GM12878 (cell line): ENCODE measurements at regions not wholly inside any gene's neighbourhood (a gene's known extent, or its start where the extent isn't known, plus 50 kb on each side); places are given as distances from the start of the nearest gene placed in this dataset.

Experiments used
- ATAC-seq: fragments of 200-7000 bp; cut with Tn5 transposase; 3 replicates; pipeline ENCODE4 v1.9.1; 2020; ENCODE audit warnings: mild to moderate bottlenecking, moderate library complexity
- BruUV-seq: library from RNA; stranded (reverse); fragments of 400-500 nt; replicated peaks from 2 replicates; lab custom pipeline; 2021; lab: Mats Ljungman, UMichigan
- CTCF ChIA-PET: fragments of 300-600 bp; sonication (Branson Sonifier 250); formaldehyde crosslinking; extraction: SDS; loops from one replicate; lab custom pipeline; 2021; ENCODE audit warnings: inconsistent platforms; lab: Yijun Ruan, JAX
- POLR2A ChIA-PET: fragments of 350-600 bp; formaldehyde crosslinking; extraction: SDS; loops from one replicate; lab custom pipeline; 2021; ENCODE audit warnings: inconsistent platforms; lab: Charles Lee
- RAD21 ChIA-PET: fragments of 300-600 bp; sonication (Branson Sonifier 250); formaldehyde crosslinking; loops from one replicate; lab custom pipeline; 2023; ENCODE audit warnings: antibody characterized with exemption; ENCODE audit not compliant: unreplicated experiment; lab: Charles Lee
- SMC1A ChIA-PET: fragments of 300-600 bp; sonication (Branson Sonifier 250); formaldehyde crosslinking; loops from one replicate; lab custom pipeline; 2023; ENCODE audit not compliant: unreplicated experiment, uncharacterized antibody; lab: Charles Lee
- DNase-seq: peaks from one replicate; pipeline ENCODE4 v3.0.0-alpha.2; 2011; ENCODE audit warnings: low read depth, low spot score
- FAIRE-seq: peaks from 3 replicates; lab custom pipeline; 2011; peaks lifted over from hg19 to GRCh38; lab: Jason Lieb, UNC
- H2AFZ ChIP-seq: 2 replicates; pipeline ENCODE4 v1.6.0; 2011; ENCODE audit warnings: low read depth, low read length, control low read depth; ENCODE audit not compliant: control insufficient read depth
- H3K27ac ChIP-seq: 2 replicates; pipeline ENCODE4 v1.5.1; 2011; ENCODE audit warnings: control low read depth; ENCODE audit not compliant: control insufficient read depth, insufficient read depth
- H3K27me3 ChIP-seq, 2 experiments: replicated peaks in 1 of 2; 2 replicates each; pipeline versions ENCODE4 v1.6.0 to v1.6.1; 2011; ENCODE audit warnings: low read length in 1 of 2; ENCODE audit not compliant: control insufficient read depth in 2 of 2, insufficient read depth in 2 of 2
- H3K36me3 ChIP-seq, 2 experiments: 2 replicates each; pipeline ENCODE4 v1.5.1; 2011; ENCODE audit warnings: low read length in 1 of 2; ENCODE audit not compliant: control insufficient read depth in 2 of 2, insufficient read depth in 2 of 2
- H3K4me1 ChIP-seq: 2 replicates; pipeline ENCODE4 v1.6.1; 2011; ENCODE audit warnings: mild to moderate bottlenecking, low read length, moderate library complexity, mixed read lengths; ENCODE audit not compliant: control insufficient read depth, insufficient read depth
- H3K4me2 ChIP-seq: 2 replicates; pipeline ENCODE4 v1.6.0; 2011; ENCODE audit warnings: control low read depth; ENCODE audit not compliant: control insufficient read depth, insufficient read depth
- H3K4me3 ChIP-seq: fragments of 200-600 bp; sonication (generic); 2 replicates; pipeline ENCODE4 v1.5.1; 2016
- H3K79me2 ChIP-seq: 2 replicates; pipeline ENCODE4 v1.6.0; 2011; ENCODE audit warnings: low read length; ENCODE audit not compliant: control insufficient read depth, insufficient read depth
- H3K9ac ChIP-seq: 2 replicates; pipeline ENCODE4 v1.8.0; 2011; ENCODE audit warnings: low read length, control low read depth, mixed read lengths; ENCODE audit not compliant: control insufficient read depth, insufficient read depth
- H3K9me3 ChIP-seq: replicated peaks from 3 replicates; pipeline ENCODE4 v1.5.1; 2011; ENCODE audit warnings: mild to moderate bottlenecking, low read length; ENCODE audit not compliant: control insufficient read depth, insufficient read depth
- H4K20me1 ChIP-seq: 2 replicates; pipeline ENCODE4 v1.6.0; 2011; ENCODE audit not compliant: control insufficient read depth, insufficient read depth
- ATF7 ChIP-seq: fragments of 450-650 bp; IDR thresholded peaks from 2 replicates; pipeline ENCODE4 v1.6.1; 2016; ENCODE audit warnings: low read depth, mild to moderate bottlenecking
- CBX3 ChIP-seq: fragments of 200-600 bp; sonication (generic); IDR thresholded peaks from 2 replicates; pipeline ENCODE4 v1.6.1; 2016; ENCODE audit warnings: low read depth, borderline replicate concordance
- CREM ChIP-seq: IDR thresholded peaks from 2 replicates; pipeline ENCODE4 v1.6.1; 2014; ENCODE audit warnings: antibody characterized with exemption, low read depth
- E2F4 ChIP-seq: IDR thresholded peaks from 2 replicates; pipeline ENCODE4 v1.6.1; 2012; ENCODE audit warnings: low read depth, low read length, improper control_type of control experiment
- E4F1 ChIP-seq: fragments of 450-650 bp; IDR thresholded peaks from 2 replicates; pipeline ENCODE4 v1.6.1; 2018; ENCODE audit warnings: borderline replicate concordance, mild to moderate bottlenecking; ENCODE audit not compliant: partially characterized antibody
- HDAC6 ChIP-seq: fragments of 200-600 bp; sonication (generic); IDR thresholded peaks from one replicate; pipeline ENCODE4 v1.8.0; 2017; ENCODE audit warnings: antibody characterized with exemption; ENCODE audit not compliant: unreplicated experiment
- IKZF2 ChIP-seq, 2 experiments: fragments of 450-650 bp; IDR thresholded peaks; 2 replicates each; pipeline ENCODE4 v1.6.1; 2017; ENCODE audit warnings: mild to moderate bottlenecking in 2 of 2, moderate library complexity in 2 of 2
- KDM1A ChIP-seq: fragments of 200-600 bp; sonication (generic); IDR thresholded peaks from 2 replicates; pipeline ENCODE4 v1.6.1; 2016; ENCODE audit warnings: borderline replicate concordance
- KLF5 ChIP-seq: fragments of 450-650 bp; IDR thresholded peaks from 2 replicates; pipeline ENCODE4 v1.6.1; 2014; ENCODE audit warnings: mild to moderate bottlenecking; ENCODE audit not compliant: partially characterized antibody
- SIX5 ChIP-seq: IDR thresholded peaks from 2 replicates; pipeline ENCODE4 v1.6.1; 2011; ENCODE audit warnings: mild to moderate bottlenecking, low read depth, low read length, moderate library complexity; ENCODE audit not compliant: severe bottlenecking
- SMC3 ChIP-seq: IDR thresholded peaks from 2 replicates; pipeline ENCODE4 v1.6.1; 2011; ENCODE audit warnings: low read length, improper control_type of control experiment, borderline replicate concordance
- USF2 ChIP-seq: IDR thresholded peaks from 2 replicates; pipeline ENCODE4 v1.6.1; 2011; ENCODE audit warnings: low read depth, low read length, improper control_type of control experiment, borderline replicate concordance
- WRNIP1 ChIP-seq: IDR thresholded peaks from 2 replicates; pipeline ENCODE4 v1.6.1; 2011; ENCODE audit warnings: low read depth, low read length, improper control_type of control experiment, borderline replicate concordance
- YBX1 ChIP-seq: fragments of 450-650 bp; IDR thresholded peaks from 2 replicates; pipeline ENCODE4 v1.6.1; 2016; ENCODE audit warnings: antibody characterized with exemption
- ZNF687 ChIP-seq: fragments of 450-650 bp; IDR thresholded peaks from 2 replicates; pipeline ENCODE4 v1.6.1; 2017; ENCODE audit warnings: mild to moderate bottlenecking, moderate library complexity
- WGBS: methylation state at CpG from one replicate; pipeline ENCODE4 v1.1.6; 2016; ENCODE audit warnings: low lambda C conversion rate; ENCODE audit not compliant: insufficient replicate concordance, insufficient coverage; ENCODE audit errors: missing lambda C conversion rate; 5-methylcytosine and 5-hydroxymethylcytosine counted together
- in situ Hi-C: fragments of 300-500 bp; cut with MboI; formaldehyde crosslinking; loops from 9 replicates; pipeline ENCODE4 v1.14.3; 2018; ENCODE audit warnings: mixed read lengths
- intact Hi-C: fragments of 100-400 bp; cut with micrococcal nuclease; formaldehyde crosslinking; loops from one replicate; pipeline ENCODE4 v1.14.2; 2022; ENCODE audit not compliant: unreplicated experiment

- RAD21 ChIA-PET, result interaction anchor here (0.6 to 1.4 kb wide), 4 partner anchors 13 to 130 kb away, joined by 3 to 5 read pairs (median 3); no protein-coding TSS in a partner anchor
- Histone ChIP-seq H4K20me1 (no peaks in the 10 kb centered on the region), H3K9ac (peak overlapping the region; percentile 15; the same call in 1 of the 2 replicates), H2AFZ (peak overlapping the region; percentile 78), H3K9me3 (no peaks in the 10 kb centered on the region), H3K4me3 (no peak overlapping the region), H3K27me3 (no peaks in the 10 kb centered on the region), H3K79me2 (no peaks in the 10 kb centered on the region), H3K4me2 (peak overlapping the region; percentile 54), H3K4me1 (peaks cover 39% of the 10 kb centered on the region), H3K27ac (peak overlapping the region; percentile 67), H3K36me3 (no peaks in the 10 kb centered on the region)
- peak; percentile 83 for FAIRE-seq
- POLR2A ChIA-PET, result no interaction called here
- in situ Hi-C loops (no loop called here), intact Hi-C loops (no loop called here)
- WGBS, result 35% methylated on average over 9 of the region's 9 CpGs
- ATAC-seq, result peak; percentile 85
- CTCF ChIA-PET, result interaction anchor here (1.6 kb wide), 1 partner anchor 94 kb away, joined by 4 read pairs; no protein-coding TSS in a partner anchor
- BruUV-seq, result no TSS peak
- peak; percentile 67 for DNase-seq
- SMC1A ChIA-PET, result interaction anchor here (1.3 to 2.0 kb wide), 3 partner anchors 14 to 73 kb away, joined by 3 to 6 read pairs (median 3); no protein-coding TSS in a partner anchor
- no peak for TF ChIP-seq SMC3
- no peak for TF ChIP-seq YBX1
- TF ChIP-seq KDM1A, result no peak
- no peak for TF ChIP-seq E2F4
- TF ChIP-seq E4F1, result no peak
- TF ChIP-seq KLF5, result no peak
- TF ChIP-seq CREM, result no peak
- TF ChIP-seq ZNF687, result peak; percentile 99
- no peak for TF ChIP-seq HDAC6
- no peak for TF ChIP-seq IKZF2 (IDR thresholded peaks at IDR 0.05)
- TF ChIP-seq USF2, result no peak
- no peak for TF ChIP-seq CBX3
- TF ChIP-seq WRNIP1, result no peak
- no peak for TF ChIP-seq ATF7
- TF ChIP-seq SIX5, result no peak
These were observed 157.9 kb downstream of the ZNF664 start for GRCh38 chr12:124130691-124131591.
